Suprapubic skin (tissue), 3 donors: ENCODE measurements at regions not wholly inside any gene's neighbourhood (a gene's known extent, or its start where the extent isn't known, plus 50 kb on each side); places are given as distances from the start of the nearest gene placed in this dataset.

ENCODE experiments used
- EP300 ChIP-seq: sonication (generic); formaldehyde crosslinking; IDR thresholded peaks from one replicate; pipeline ENCODE4 v1.6.1; 2017; ENCODE audit warnings: antibody characterized with exemption
- POLR2A ChIP-seq, 2 donors: fragments of 450-650 bp; IDR thresholded peaks; one replicate each; pipeline ENCODE4 v1.6.1; 2017; ENCODE audit warnings: antibody characterized with exemption in 2 of 2, mild to moderate bottlenecking in 2 of 2, moderate library complexity in 2 of 2
- TF ChIP-seq, protein P1 (sequence below), 2 donors: fragments of 200-600 bp in 1 of 2; fragments of 450-650 bp in 1 of 2; sonication (generic) in 1 of 2; IDR thresholded peaks; one replicate each; pipeline ENCODE4 v1.5.1; 2016 to 2019; ENCODE audit warnings: antibody characterized with exemption in 2 of 2, mild to moderate bottlenecking in 1 of 2, moderate library complexity in 1 of 2

DNA sequence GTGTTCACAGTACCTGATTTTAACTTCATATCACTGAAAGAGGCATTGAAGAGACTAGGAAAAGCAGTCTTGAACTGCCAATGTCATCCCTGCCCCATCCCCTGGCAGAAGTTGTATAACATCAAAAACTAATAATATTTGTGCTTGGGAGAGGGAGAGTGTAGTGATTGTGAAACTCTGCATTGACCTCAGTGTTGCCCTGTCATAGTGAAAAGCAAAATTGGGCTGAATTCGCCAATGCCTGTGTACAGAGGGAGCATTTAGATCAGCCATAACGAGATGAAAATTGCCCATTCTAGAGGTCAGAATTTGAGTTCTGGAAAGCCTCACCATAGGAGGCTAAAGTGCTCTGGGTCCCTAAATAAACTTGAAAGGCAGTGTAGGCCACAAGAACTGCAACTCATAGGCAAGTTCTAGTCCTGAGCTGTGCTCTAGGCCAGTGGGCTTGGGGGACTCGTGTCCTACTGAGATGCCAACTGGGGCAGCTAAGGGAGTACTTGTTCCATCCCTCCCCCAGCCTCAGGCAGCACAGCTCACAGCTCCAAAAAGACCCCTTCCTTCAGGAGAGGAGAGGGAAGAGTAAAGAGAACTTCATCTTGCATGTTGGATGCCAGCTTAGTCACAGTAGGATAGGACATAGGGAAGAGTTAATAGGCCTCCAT lies 855.6 kb downstream of the TSN start:
- TF ChIP-seq, protein P1, sequence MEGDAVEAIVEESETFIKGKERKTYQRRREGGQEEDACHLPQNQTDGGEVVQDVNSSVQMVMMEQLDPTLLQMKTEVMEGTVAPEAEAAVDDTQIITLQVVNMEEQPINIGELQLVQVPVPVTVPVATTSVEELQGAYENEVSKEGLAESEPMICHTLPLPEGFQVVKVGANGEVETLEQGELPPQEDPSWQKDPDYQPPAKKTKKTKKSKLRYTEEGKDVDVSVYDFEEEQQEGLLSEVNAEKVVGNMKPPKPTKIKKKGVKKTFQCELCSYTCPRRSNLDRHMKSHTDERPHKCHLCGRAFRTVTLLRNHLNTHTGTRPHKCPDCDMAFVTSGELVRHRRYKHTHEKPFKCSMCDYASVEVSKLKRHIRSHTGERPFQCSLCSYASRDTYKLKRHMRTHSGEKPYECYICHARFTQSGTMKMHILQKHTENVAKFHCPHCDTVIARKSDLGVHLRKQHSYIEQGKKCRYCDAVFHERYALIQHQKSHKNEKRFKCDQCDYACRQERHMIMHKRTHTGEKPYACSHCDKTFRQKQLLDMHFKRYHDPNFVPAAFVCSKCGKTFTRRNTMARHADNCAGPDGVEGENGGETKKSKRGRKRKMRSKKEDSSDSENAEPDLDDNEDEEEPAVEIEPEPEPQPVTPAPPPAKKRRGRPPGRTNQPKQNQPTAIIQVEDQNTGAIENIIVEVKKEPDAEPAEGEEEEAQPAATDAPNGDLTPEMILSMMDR (IDR thresholded peaks at IDR 0.05), result no peak
- no peak for TF ChIP-seq EP300
- TF ChIP-seq POLR2A (IDR thresholded peaks at IDR 0.05), result no peak
